ENCODE measurements at regions not wholly inside any gene's neighbourhood (a gene's known extent, or its start where the extent isn't known, plus 50 kb on each side); places are given as distances from the start of the nearest gene placed in this dataset.

GRCh38 chr2:60634438-60634837 is 81.0 kb upstream of the BCL11A start:
- H3K4me1 ChIP-seq, result no peaks in the 10 kb centered on the region
- DNase-seq, result no peak
- no peak overlapping the region for H3K27ac ChIP-seq
- H3K27me3 ChIP-seq, result peaks cover 43% of the 10 kb centered on the region
- H3K9me3 ChIP-seq (replicated peaks), result no peaks in the 10 kb centered on the region
- H3K4me3 ChIP-seq, result no peak overlapping the region
- H3K36me3 ChIP-seq, result no peaks in the 10 kb centered on the region

GRCh38 chr2:60641811-60642788 is 88.6 kb upstream of the BCL11A start:
- no peaks in the 10 kb centered on the region for H3K4me1 ChIP-seq
- DNase-seq, result peak; percentile 48 to 74
- no peaks in the 10 kb centered on the region for H3K9me3 ChIP-seq (replicated peaks)
- no peak overlapping the region for H3K27ac ChIP-seq
- peaks cover 30% of the 10 kb centered on the region for H3K27me3 ChIP-seq
- no peak overlapping the region for H3K4me3 ChIP-seq
- no peaks in the 10 kb centered on the region for H3K36me3 ChIP-seq

- H3K4me3 ChIP-seq, result no peak overlapping the region
- no peaks in the 10 kb centered on the region for H3K4me1 ChIP-seq
- peaks cover 20% of the 10 kb centered on the region for H3K27me3 ChIP-seq
- no peaks in the 10 kb centered on the region for H3K9me3 ChIP-seq (replicated peaks)
- H3K36me3 ChIP-seq, result no peaks in the 10 kb centered on the region
- DNase-seq, result no peak
- no peak overlapping the region for H3K27ac ChIP-seq
Observed at GRCh38 chr2:60643747-60644146, 90.3 kb upstream of the BCL11A start.

GRCh38 chr2:60644951-60645350 is 91.5 kb upstream of the BCL11A start:
- H3K27me3 ChIP-seq, result peaks cover 14% of the 10 kb centered on the region
- no peaks in the 10 kb centered on the region for H3K36me3 ChIP-seq
- no peak overlapping the region for H3K27ac ChIP-seq
- no peak overlapping the region for H3K4me3 ChIP-seq
- no peaks in the 10 kb centered on the region for H3K9me3 ChIP-seq (replicated peaks)
- no peak for DNase-seq
- no peaks in the 10 kb centered on the region for H3K4me1 ChIP-seq

GRCh38 chr2:60648191-60648590 is 94.7 kb upstream of the BCL11A start:
- no peak overlapping the region for H3K4me3 ChIP-seq
- H3K27ac ChIP-seq, result no peak overlapping the region
- H3K4me1 ChIP-seq, result no peaks in the 10 kb centered on the region
- peaks cover 11% of the 10 kb centered on the region for H3K27me3 ChIP-seq
- H3K36me3 ChIP-seq, result no peaks in the 10 kb centered on the region
- no peaks in the 10 kb centered on the region for H3K9me3 ChIP-seq (replicated peaks)
- DNase-seq, result no peak

GRCh38 chr2:60649721-60650120 is 96.3 kb upstream of the BCL11A start:
- Histone ChIP-seq H3K27me3 (peaks cover 13% of the 10 kb centered on the region), H3K36me3 (no peaks in the 10 kb centered on the region), H3K9me3 (replicated peaks) (no peaks in the 10 kb centered on the region)

GRCh38 chr2:60652832-60653340 is 99.4 kb upstream of the BCL11A start:
- Histone ChIP-seq H3K4me1 (no peaks in the 10 kb centered on the region), H3K36me3 (no peaks in the 10 kb centered on the region), H3K27me3 (peaks cover 10% of the 10 kb centered on the region), H3K4me3 (no peak overlapping the region), H3K9me3 (replicated peaks) (no peaks in the 10 kb centered on the region), H3K27ac (no peak overlapping the region)
- peak; percentile 7 to 33 for DNase-seq

More at GRCh38 chr2:60649721-60650120, 96.3 kb upstream of the BCL11A start:
- Histone ChIP-seq H3K4me3 (no peak overlapping the region), H3K27ac (no peak overlapping the region), H3K4me1 (no peaks in the 10 kb centered on the region)
- DNase-seq, result no peak

GRCh38 chr2:60657673-60658072 is 98.4 kb upstream of the PAPOLG start:
- Histone ChIP-seq H3K27me3 (peaks cover 13% of the 10 kb centered on the region; the same call in 1 of the 2 replicates), H3K36me3 (no peaks in the 10 kb centered on the region), H3K27ac (no peak overlapping the region), H3K4me3 (no peak overlapping the region), H3K4me1 (no peaks in the 10 kb centered on the region), H3K9me3 (replicated peaks) (no peaks in the 10 kb centered on the region)
- DNase-seq, result no peak

- Histone ChIP-seq H3K9me3 (replicated peaks) (no peaks in the 10 kb centered on the region), H3K4me3 (no peak overlapping the region), H3K27ac (no peak overlapping the region), H3K27me3 (0 out of 2 replicates have a peak, but pooled peaks cover 7% of the 10 kb centered on the region), H3K36me3 (no peaks in the 10 kb centered on the region), H3K4me1 (no peaks in the 10 kb centered on the region)
- DNase-seq, result no peak
Observed at GRCh38 chr2:60659026-60659425, 97.0 kb upstream of the PAPOLG start.

GRCh38 chr2:60661073-60661738 is 94.9 kb upstream of the PAPOLG start:
- no peaks in the 10 kb centered on the region for H3K9me3 ChIP-seq (replicated peaks)
- no peaks in the 10 kb centered on the region for H3K36me3 ChIP-seq
- H3K27ac ChIP-seq, result no peak overlapping the region

GRCh38 chr2:60662781-60663180 is 93.3 kb upstream of the PAPOLG start:
- no peak for DNase-seq
- H3K4me1 ChIP-seq, result no peaks in the 10 kb centered on the region
- H3K27ac ChIP-seq, result no peak overlapping the region

More at GRCh38 chr2:60661073-60661738, 94.9 kb upstream of the PAPOLG start:
- H3K27me3 ChIP-seq, result 0 out of 2 replicates have a peak, but pooled peaks cover 7% of the 10 kb centered on the region
- no peaks in the 10 kb centered on the region for H3K4me1 ChIP-seq
- no peak for DNase-seq
- H3K4me3 ChIP-seq, result no peak overlapping the region

GRCh38 chr2:60671966-60672365 is 84.1 kb upstream of the PAPOLG start:
- Histone ChIP-seq H3K4me1 (no peaks in the 10 kb centered on the region), H3K27me3 (no peaks in the 10 kb centered on the region), H3K27ac (no peak overlapping the region), H3K9me3 (replicated peaks) (no peaks in the 10 kb centered on the region), H3K36me3 (no peaks in the 10 kb centered on the region), H3K4me3 (no peak overlapping the region)
- no peak for DNase-seq

More at GRCh38 chr2:60662781-60663180, 93.3 kb upstream of the PAPOLG start:
- Histone ChIP-seq H3K27me3 (0 out of 2 replicates have a peak, but pooled peaks cover 7% of the 10 kb centered on the region), H3K4me3 (no peak overlapping the region), H3K9me3 (replicated peaks) (no peaks in the 10 kb centered on the region), H3K36me3 (no peaks in the 10 kb centered on the region)

- H3K27me3 ChIP-seq, result no peaks in the 10 kb centered on the region
- peak; percentile 81 to 90 for DNase-seq
- H3K9me3 ChIP-seq (replicated peaks), result no peaks in the 10 kb centered on the region
- no peaks in the 10 kb centered on the region for H3K4me1 ChIP-seq
- no peak overlapping the region for H3K4me3 ChIP-seq
- H3K27ac ChIP-seq, result no peak overlapping the region
- H3K36me3 ChIP-seq, result no peaks in the 10 kb centered on the region
Observed at GRCh38 chr2:60674524-60675165, 81.4 kb upstream of the PAPOLG start.

- DNase-seq, result no peak
- H3K27me3 ChIP-seq, result no peaks in the 10 kb centered on the region
- no peaks in the 10 kb centered on the region for H3K4me1 ChIP-seq
- no peaks in the 10 kb centered on the region for H3K9me3 ChIP-seq (replicated peaks)
- H3K27ac ChIP-seq, result no peak overlapping the region
- no peaks in the 10 kb centered on the region for H3K36me3 ChIP-seq
- no peak overlapping the region for H3K4me3 ChIP-seq
Observed at GRCh38 chr2:60675301-60675700, 80.8 kb upstream of the PAPOLG start.
